Stimulated activated CD8-positive, alpha-beta memory T cell treated with anti-CD3 and anti-CD28 coated beads, Interleukin-15, amount 100 ng/mL, for 48 hours (primary cell): ENCODE measurements at regions not wholly inside any gene's neighbourhood (a gene's known extent, or its start where the extent isn't known, plus 50 kb on each side); places are given as distances from the start of the nearest gene placed in this dataset.

Experiments
- DNase-seq, 2 donors: peaks; one replicate each; pipeline ENCODE4 v3.0.0-alpha.2; 2020; ENCODE audit warnings: low read depth in 2 of 2

GRCh38 chr12:126362493-126362892 lies 1297.3 kb downstream of the AACS start:
- DNase-seq = no peak

- no peak for DNase-seq
Measured at GRCh38 chr12:126362964-126363363, 1297.7 kb downstream of the AACS start.

- DNase-seq = no peak
Measured at GRCh38 chr12:126369487-126370463, 1304.5 kb downstream of the AACS start.

GRCh38 chr12:126383506-126383905 lies 1318.3 kb downstream of the AACS start:
- no peak for DNase-seq

- no peak for DNase-seq
Measured at GRCh38 chr12:126384026-126384564, 1318.9 kb downstream of the AACS start.

- DNase-seq = no peak
Measured at GRCh38 chr12:126385785-126386184, 1320.5 kb downstream of the AACS start.

GRCh38 chr12:126389220-126389841 lies 1324.1 kb downstream of the AACS start:
- DNase-seq = no peak

GRCh38 chr12:126389961-126390360 lies 1324.7 kb downstream of the AACS start:
- no peak for DNase-seq

- no peak for DNase-seq
Measured at GRCh38 chr12:126390969-126391566, 1325.8 kb downstream of the AACS start.

- no peak for DNase-seq
Measured at GRCh38 chr12:126396536-126396935, 1331.3 kb downstream of the AACS start.

GRCh38 chr12:126397071-126397581 lies 1331.9 kb downstream of the AACS start:
- no peak for DNase-seq

- DNase-seq = no peak
Measured at GRCh38 chr12:126397660-126398059, 1332.4 kb downstream of the AACS start.

GRCh38 chr12:126400831-126401230 lies 1335.6 kb downstream of the AACS start:
- no peak for DNase-seq

GRCh38 chr12:126404293-126404881 lies 1339.2 kb downstream of the AACS start:
- DNase-seq = no peak

GRCh38 chr12:126418400-126418799 lies 1353.2 kb downstream of the AACS start:
- no peak for DNase-seq

- DNase-seq = no peak
Measured at GRCh38 chr12:126419131-126419530, 1353.9 kb downstream of the AACS start.

- DNase-seq = no peak
Measured at GRCh38 chr12:126424696-126425095, 1359.5 kb downstream of the AACS start.

GRCh38 chr12:126425264-126425663 lies 1360.0 kb downstream of the AACS start:
- DNase-seq = no peak

- no peak for DNase-seq
Measured at GRCh38 chr12:126428769-126429168, 1363.5 kb downstream of the AACS start.

- DNase-seq = no peak
Measured at GRCh38 chr12:126430921-126431320, 1365.7 kb downstream of the AACS start.

GRCh38 chr12:126431767-126432166 lies 1366.5 kb downstream of the AACS start:
- no peak for DNase-seq

GRCh38 chr12:126432780-126433179 lies 1367.5 kb downstream of the AACS start:
- DNase-seq = no peak
